ENCODE measurements at regions not wholly inside any gene's neighbourhood (a gene's known extent, or its start where the extent isn't known, plus 50 kb on each side); places are given as distances from the start of the nearest gene placed in this dataset.

GRCh38 chr9:134223591-134224122 is 59.3 kb upstream of the RNU6ATAC start:
- TF ChIP-seq POLR2AphosphoS5 (IDR thresholded peaks at IDR 0.05), result no peak
- TF ChIP-seq, protein P1, sequence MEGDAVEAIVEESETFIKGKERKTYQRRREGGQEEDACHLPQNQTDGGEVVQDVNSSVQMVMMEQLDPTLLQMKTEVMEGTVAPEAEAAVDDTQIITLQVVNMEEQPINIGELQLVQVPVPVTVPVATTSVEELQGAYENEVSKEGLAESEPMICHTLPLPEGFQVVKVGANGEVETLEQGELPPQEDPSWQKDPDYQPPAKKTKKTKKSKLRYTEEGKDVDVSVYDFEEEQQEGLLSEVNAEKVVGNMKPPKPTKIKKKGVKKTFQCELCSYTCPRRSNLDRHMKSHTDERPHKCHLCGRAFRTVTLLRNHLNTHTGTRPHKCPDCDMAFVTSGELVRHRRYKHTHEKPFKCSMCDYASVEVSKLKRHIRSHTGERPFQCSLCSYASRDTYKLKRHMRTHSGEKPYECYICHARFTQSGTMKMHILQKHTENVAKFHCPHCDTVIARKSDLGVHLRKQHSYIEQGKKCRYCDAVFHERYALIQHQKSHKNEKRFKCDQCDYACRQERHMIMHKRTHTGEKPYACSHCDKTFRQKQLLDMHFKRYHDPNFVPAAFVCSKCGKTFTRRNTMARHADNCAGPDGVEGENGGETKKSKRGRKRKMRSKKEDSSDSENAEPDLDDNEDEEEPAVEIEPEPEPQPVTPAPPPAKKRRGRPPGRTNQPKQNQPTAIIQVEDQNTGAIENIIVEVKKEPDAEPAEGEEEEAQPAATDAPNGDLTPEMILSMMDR (IDR thresholded peaks at IDR 0.05), result no peak
